GM21381 (cell line): ENCODE measurements at regions not wholly inside any gene's neighbourhood (a gene's known extent, or its start where the extent isn't known, plus 50 kb on each side); places are given as distances from the start of the nearest gene placed in this dataset.

ENCODE experiments used
- ATAC-seq: cut with Tn5 transposase; IDR thresholded peaks from one replicate; pipeline ENCODE4 v1.9.1; 2021; ENCODE audit warnings: mild to moderate bottlenecking, moderate library complexity; ENCODE audit not compliant: unreplicated experiment

- no peak for ATAC-seq
Measured at GRCh38 chr3:145820170-145820569, 340.8 kb downstream of the PLOD2 start.

- ATAC-seq, result no peak
Measured at GRCh38 chr3:145842294-145842902, 318.6 kb downstream of the PLOD2 start.

GRCh38 chr3:145843561-145843960 is 317.4 kb downstream of the PLOD2 start:
- no peak for ATAC-seq

- ATAC-seq, result no peak
Measured at GRCh38 chr3:145849115-145849514, 311.9 kb downstream of the PLOD2 start.

- ATAC-seq, result no peak
Measured at GRCh38 chr3:145854499-145854898, 306.5 kb downstream of the PLOD2 start.

- no peak for ATAC-seq
Measured at GRCh38 chr3:145857956-145858355, 303.0 kb downstream of the PLOD2 start.

GRCh38 chr3:145864336-145864735 is 296.6 kb downstream of the PLOD2 start:
- no peak for ATAC-seq

GRCh38 chr3:145865399-145866018 is 295.5 kb downstream of the PLOD2 start:
- ATAC-seq, result no peak

GRCh38 chr3:145869958-145870357 is 291.0 kb downstream of the PLOD2 start:
- ATAC-seq, result peak; percentile 60

GRCh38 chr3:145882436-145882835 is 278.5 kb downstream of the PLOD2 start:
- no peak for ATAC-seq

- no peak for ATAC-seq
Measured at GRCh38 chr3:145889730-145890129, 271.3 kb downstream of the PLOD2 start.

- ATAC-seq, result no peak
Measured at GRCh38 chr3:145892869-145893268, 268.1 kb downstream of the PLOD2 start.

- no peak for ATAC-seq
Measured at GRCh38 chr3:145893331-145893730, 267.7 kb downstream of the PLOD2 start.

GRCh38 chr3:145898487-145898886 is 262.5 kb downstream of the PLOD2 start:
- ATAC-seq, result no peak

- no peak for ATAC-seq
Measured at GRCh38 chr3:145899241-145899640, 261.7 kb downstream of the PLOD2 start.

GRCh38 chr3:145900056-145900829 is 260.7 kb downstream of the PLOD2 start:
- peak; percentile 69 for ATAC-seq

- ATAC-seq, result no peak
Measured at GRCh38 chr3:145902166-145902565, 258.8 kb downstream of the PLOD2 start.

GRCh38 chr3:145903472-145904013 is 257.4 kb downstream of the PLOD2 start:
- no peak for ATAC-seq

- no peak for ATAC-seq
Measured at GRCh38 chr3:145904138-145904537, 256.8 kb downstream of the PLOD2 start.

- ATAC-seq, result no peak
Measured at GRCh38 chr3:145906301-145906700, 254.7 kb downstream of the PLOD2 start.

- ATAC-seq, result no peak
Measured at GRCh38 chr3:145906755-145907154, 254.2 kb downstream of the PLOD2 start.

- ATAC-seq, result no peak
Measured at GRCh38 chr3:145911016-145911415, 250.0 kb downstream of the PLOD2 start.
